HG02852 (cell line): ENCODE measurements at regions not wholly inside any gene's neighbourhood (a gene's known extent, or its start where the extent isn't known, plus 50 kb on each side); places are given as distances from the start of the nearest gene placed in this dataset.
"Not testable (repeated sequence)": the region's sequence is repeated elsewhere in the genome, so short reads cannot be mapped to it uniquely, and the experiment has no call there.

ENCODE experiments used
- ATAC-seq: cut with Tn5 transposase; IDR thresholded peaks from one replicate; pipeline ENCODE4 v1.9.1; 2021; ENCODE audit warnings: mild to moderate bottlenecking, moderate library complexity; ENCODE audit not compliant: unreplicated experiment

- ATAC-seq, result no peak
Observed at GRCh38 chr7:82625377-82625776, 181.8 kb upstream of the CACNA2D1 start.

GRCh38 chr7:82624965-82625364, 181.4 kb upstream of the CACNA2D1 start:
- no peak for ATAC-seq

- ATAC-seq, result no peak
Observed at GRCh38 chr7:82624337-82624736, 180.8 kb upstream of the CACNA2D1 start.

GRCh38 chr7:82623812-82624211, 180.2 kb upstream of the CACNA2D1 start:
- no peak for ATAC-seq

GRCh38 chr7:82617156-82617555, 173.6 kb upstream of the CACNA2D1 start:
- no peak for ATAC-seq

- no peak for ATAC-seq
Observed at GRCh38 chr7:82616059-82616728, 172.6 kb upstream of the CACNA2D1 start.

GRCh38 chr7:82615527-82615926, 171.9 kb upstream of the CACNA2D1 start:
- ATAC-seq, result peak; percentile 92

- no peak for ATAC-seq
Observed at GRCh38 chr7:82609746-82610145, 166.2 kb upstream of the CACNA2D1 start.

GRCh38 chr7:82605247-82605864, 161.8 kb upstream of the CACNA2D1 start:
- ATAC-seq, result no peak

GRCh38 chr7:82602066-82602465, 158.5 kb upstream of the CACNA2D1 start:
- no peak for ATAC-seq

GRCh38 chr7:82600531-82600930, 157.0 kb upstream of the CACNA2D1 start:
- ATAC-seq, result no peak

- ATAC-seq, result no peak
Observed at GRCh38 chr7:82599895-82600294, 156.3 kb upstream of the CACNA2D1 start.

- ATAC-seq, result no peak
Observed at GRCh38 chr7:82598958-82599357, 155.4 kb upstream of the CACNA2D1 start.

- not testable (repeated sequence) for ATAC-seq
Observed at GRCh38 chr7:82595795-82596194, 152.2 kb upstream of the CACNA2D1 start.

- ATAC-seq, result no peak
Observed at GRCh38 chr7:82595176-82595575, 151.6 kb upstream of the CACNA2D1 start.

GRCh38 chr7:82594665-82595064, 151.1 kb upstream of the CACNA2D1 start:
- no peak for ATAC-seq

GRCh38 chr7:82593780-82594179, 150.2 kb upstream of the CACNA2D1 start:
- ATAC-seq, result no peak

GRCh38 chr7:82592416-82592815, 148.8 kb upstream of the CACNA2D1 start:
- ATAC-seq, result no peak

GRCh38 chr7:82579047-82579446, 135.5 kb upstream of the CACNA2D1 start:
- no peak for ATAC-seq

- ATAC-seq, result no peak
Observed at GRCh38 chr7:82578430-82578829, 134.9 kb upstream of the CACNA2D1 start.

- peak; percentile 94 for ATAC-seq
Observed at GRCh38 chr7:82572195-82572880, 128.8 kb upstream of the CACNA2D1 start.

GRCh38 chr7:82571047-82571446, 127.5 kb upstream of the CACNA2D1 start:
- not testable (repeated sequence) for ATAC-seq
